Dermis blood vessel endothelial cell (primary cell): ENCODE measurements at regions not wholly inside any gene's neighbourhood (a gene's known extent, or its start where the extent isn't known, plus 50 kb on each side); places are given as distances from the start of the nearest gene placed in this dataset.
"Not testable (repeated sequence)": the region's sequence is repeated elsewhere in the genome, so short reads cannot be mapped to it uniquely, and the experiment has no call there.

Experiments used
- DNase-seq: peaks from one replicate; pipeline ENCODE4 v3.0.0; 2010

- DNase-seq = no peak
Observed at GRCh38 chr6:74268815-74269599, 573.0 kb downstream of the CD109 start.

- DNase-seq = no peak
Observed at GRCh38 chr6:74259981-74260380, 564.0 kb downstream of the CD109 start.

- no peak for DNase-seq
Observed at GRCh38 chr6:74256781-74257180, 560.8 kb downstream of the CD109 start.

GRCh38 chr6:74256381-74256780, 560.4 kb downstream of the CD109 start:
- DNase-seq = no peak

- DNase-seq = not testable (repeated sequence)
Observed at GRCh38 chr6:74255007-74255406, 559.0 kb downstream of the CD109 start.

GRCh38 chr6:74254147-74254546, 558.1 kb downstream of the CD109 start:
- not testable (repeated sequence) for DNase-seq

GRCh38 chr6:74253261-74253660, 557.3 kb downstream of the CD109 start:
- DNase-seq = no peak

GRCh38 chr6:74250161-74250818, 554.3 kb downstream of the CD109 start:
- peak; percentile 13 for DNase-seq

GRCh38 chr6:74249658-74250057, 553.7 kb downstream of the CD109 start:
- DNase-seq = peak; percentile 35

- DNase-seq = peak; percentile 25
Observed at GRCh38 chr6:74248966-74249365, 553.0 kb downstream of the CD109 start.

- DNase-seq = no peak
Observed at GRCh38 chr6:74222768-74223333, 526.8 kb downstream of the CD109 start.

- DNase-seq = no peak
Observed at GRCh38 chr6:74213995-74214394, 518.0 kb downstream of the CD109 start.

- DNase-seq = no peak
Observed at GRCh38 chr6:74208239-74208638, 512.2 kb downstream of the CD109 start.

GRCh38 chr6:74199215-74199915, 503.4 kb downstream of the CD109 start:
- DNase-seq = no peak

GRCh38 chr6:74197310-74197709, 501.3 kb downstream of the CD109 start:
- DNase-seq = no peak

- DNase-seq = no peak
Observed at GRCh38 chr6:74187811-74188210, 491.8 kb downstream of the CD109 start.

GRCh38 chr6:74182992-74183391, 487.0 kb downstream of the CD109 start:
- no peak for DNase-seq

GRCh38 chr6:74181471-74181870, 485.5 kb downstream of the CD109 start:
- DNase-seq = no peak

GRCh38 chr6:74177506-74177905, 481.5 kb downstream of the CD109 start:
- no peak for DNase-seq

GRCh38 chr6:74170550-74170949, 474.5 kb downstream of the CD109 start:
- not testable (repeated sequence) for DNase-seq

GRCh38 chr6:74170118-74170517, 474.1 kb downstream of the CD109 start:
- DNase-seq = no peak

GRCh38 chr6:74167976-74168375, 472.0 kb downstream of the CD109 start:
- no peak for DNase-seq

GRCh38 chr6:74167511-74167910, 471.5 kb downstream of the CD109 start:
- DNase-seq = no peak
